Fibroblast of lung (primary cell): ENCODE measurements at regions not wholly inside any gene's neighbourhood (a gene's known extent, or its start where the extent isn't known, plus 50 kb on each side); places are given as distances from the start of the nearest gene placed in this dataset.

ENCODE experiments used
- DNase-seq, 2 donors: peaks; one replicate each; pipeline versions ENCODE4 v3.0.0 to v3.0.0-alpha.2; 2010; ENCODE audit warnings: low read depth in 2 of 2
- H2AFZ ChIP-seq: 2 replicates; pipeline ENCODE4 v1.5.1; 2012; ENCODE audit warnings: low read length, control low read depth, inconsistent platforms
- H3K27ac ChIP-seq: 2 replicates; pipeline ENCODE4 v1.5.1; 2011; ENCODE audit warnings: low read length, control low read depth; ENCODE audit not compliant: insufficient read depth
- H3K27me3 ChIP-seq: 2 replicates; pipeline ENCODE4 v1.5.1; 2011; ENCODE audit warnings: mild to moderate bottlenecking, low read length; ENCODE audit not compliant: control insufficient read depth, insufficient read depth
- H3K36me3 ChIP-seq: 2 replicates; pipeline ENCODE4 v1.5.1; 2011; ENCODE audit warnings: low read length; ENCODE audit not compliant: control insufficient read depth, insufficient read depth
- H3K4me1 ChIP-seq: 2 replicates; pipeline ENCODE4 v1.5.1; 2011; ENCODE audit warnings: low read length; ENCODE audit not compliant: control insufficient read depth, insufficient read depth; ENCODE audit errors: extremely low read depth
- H3K4me2 ChIP-seq: 2 replicates; pipeline ENCODE4 v1.5.1; 2011; ENCODE audit warnings: low read length, control low read depth; ENCODE audit not compliant: insufficient read depth; ENCODE audit errors: extremely low read depth
- H3K4me3 ChIP-seq, 4 experiments: fragments of 200-600 bp in 1 of 4; sonication (generic) in 1 of 4; replicated peaks in 1 of 4; 2 replicates each; pipeline ENCODE4 v1.5.1; 2011 to 2016; ENCODE audit warnings: low read length in 4 of 4, low read depth in 3 of 4, mild to moderate bottlenecking in 3 of 4, control low read depth in 2 of 4, inconsistent platforms in 1 of 4, mixed read lengths in 1 of 4; ENCODE audit not compliant: insufficient read depth in 1 of 4; ENCODE audit errors: control extremely low read depth in 1 of 4
- H3K79me2 ChIP-seq: 2 replicates; pipeline ENCODE4 v1.5.1; 2012; ENCODE audit warnings: mild to moderate bottlenecking, low read length, inconsistent platforms; ENCODE audit not compliant: control insufficient read depth, insufficient read depth
- H3K9ac ChIP-seq: 2 replicates; pipeline ENCODE4 v1.5.1; 2011; ENCODE audit warnings: mild to moderate bottlenecking, low read length, control low read depth; ENCODE audit not compliant: insufficient read depth
- H3K9me3 ChIP-seq: 2 replicates; pipeline ENCODE4 v1.5.1; 2012; ENCODE audit warnings: low read depth, low read length; ENCODE audit not compliant: control insufficient read depth, insufficient read depth
- H4K20me1 ChIP-seq: 2 replicates; pipeline ENCODE4 v1.5.1; 2011; ENCODE audit warnings: low read length; ENCODE audit not compliant: control insufficient read depth, insufficient read depth; ENCODE audit errors: extremely low read depth
- CTCF ChIP-seq, 2 donors: IDR thresholded peaks in 1 of 2; conservative IDR thresholded peaks in 1 of 2; 1 replicate in 1 of 2; 2 replicates in 1 of 2; pipeline ENCODE4 v1.5.1; 2011 to 2012; ENCODE audit warnings: low read length in 2 of 2, control low read depth in 1 of 2, inconsistent platforms in 1 of 2, low read depth in 1 of 2, mild to moderate bottlenecking in 1 of 2
- EZH2 ChIP-seq: IDR thresholded peaks from 2 replicates; pipeline ENCODE4 v1.5.1; 2012; ENCODE audit warnings: low read length, control low read depth, mild to moderate bottlenecking; ENCODE audit errors: missing control alignments

GRCh38 chr15:66893294-66893693 lies 172.1 kb upstream of the SMAD3 start:
- no peak overlapping the region for H3K4me2 ChIP-seq
- no peaks in the 10 kb centered on the region for H3K27me3 ChIP-seq
- no peaks in the 10 kb centered on the region for H3K36me3 ChIP-seq
- TF ChIP-seq CTCF (conservative IDR thresholded peaks at IDR 0.05 in 1 of 2, IDR thresholded peaks at IDR 0.05 in 1 of 2; ENCODE audit: low read depth in 1 of 2, low read length in 2 of 2) = no peak
- no peak for TF ChIP-seq EZH2
- no peak overlapping the region for H2AFZ ChIP-seq
- H4K20me1 ChIP-seq = no peaks in the 10 kb centered on the region
- no peak overlapping the region for H3K27ac ChIP-seq
- no peaks in the 10 kb centered on the region for H3K9me3 ChIP-seq
- no peak overlapping the region for H3K4me3 ChIP-seq
- H3K79me2 ChIP-seq = no peaks in the 10 kb centered on the region
- no peak overlapping the region for H3K9ac ChIP-seq
- peaks cover 7% of the 10 kb centered on the region for H3K4me1 ChIP-seq
- no peak for DNase-seq

DNA sequence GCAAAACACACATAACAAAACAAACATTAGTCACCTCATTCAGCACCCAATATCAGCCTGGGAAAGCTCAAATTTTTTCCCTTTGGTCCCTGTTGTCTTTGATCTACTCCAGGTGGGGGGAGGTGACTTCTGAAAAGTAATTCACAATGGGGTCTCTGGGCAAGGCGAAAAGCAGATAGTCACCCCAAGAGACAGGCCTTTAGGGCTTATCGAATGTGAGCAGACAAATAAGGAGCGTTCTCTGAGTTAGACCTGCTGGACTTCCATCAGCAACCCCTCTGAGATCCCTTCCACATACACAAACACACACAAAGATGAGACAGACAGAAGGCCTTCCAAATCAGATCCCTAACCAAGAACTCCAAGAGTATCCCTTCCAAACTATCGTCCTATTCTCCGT lies 171.0 kb upstream of the SMAD3 start:
- no peaks in the 10 kb centered on the region for H4K20me1 ChIP-seq
- H3K79me2 ChIP-seq = no peaks in the 10 kb centered on the region
- H3K4me2 ChIP-seq = no peak overlapping the region
- no peak overlapping the region for H2AFZ ChIP-seq
- TF ChIP-seq EZH2 (no peak), CTCF (conservative IDR thresholded peaks at IDR 0.05 in 1 of 2, IDR thresholded peaks at IDR 0.05 in 1 of 2; ENCODE audit: low read depth in 1 of 2, low read length in 2 of 2) (no peak)
- no peaks in the 10 kb centered on the region for H3K9me3 ChIP-seq
- DNase-seq = no peak
- no peak overlapping the region for H3K27ac ChIP-seq
- no peaks in the 10 kb centered on the region for H3K36me3 ChIP-seq
- peaks cover 7% of the 10 kb centered on the region for H3K4me1 ChIP-seq
- H3K9ac ChIP-seq = no peak overlapping the region
- no peaks in the 10 kb centered on the region for H3K27me3 ChIP-seq
- H3K4me3 ChIP-seq = no peak overlapping the region

GRCh38 chr15:66894986-66895780 lies 170.2 kb upstream of the SMAD3 start:
- H3K9ac ChIP-seq = no peak overlapping the region
- no peaks in the 10 kb centered on the region for H3K79me2 ChIP-seq
- no peaks in the 10 kb centered on the region for H3K27me3 ChIP-seq
- no peak overlapping the region for H3K4me2 ChIP-seq
- no peak for TF ChIP-seq CTCF (conservative IDR thresholded peaks at IDR 0.05 in 1 of 2, IDR thresholded peaks at IDR 0.05 in 1 of 2; ENCODE audit: low read depth in 1 of 2, low read length in 2 of 2)
- TF ChIP-seq EZH2 = no peak
- H3K27ac ChIP-seq = no peak overlapping the region
- DNase-seq = peak; percentile 18
- H4K20me1 ChIP-seq = no peaks in the 10 kb centered on the region
- no peak overlapping the region for H3K4me3 ChIP-seq
- H2AFZ ChIP-seq = no peak overlapping the region
- no peaks in the 10 kb centered on the region for H3K9me3 ChIP-seq
- peaks cover 7% of the 10 kb centered on the region for H3K4me1 ChIP-seq
- H3K36me3 ChIP-seq = no peaks in the 10 kb centered on the region
